NCI-H748 (cell line): ENCODE measurements at regions not wholly inside any gene's neighbourhood (a gene's known extent, or its start where the extent isn't known, plus 50 kb on each side); places are given as distances from the start of the nearest gene placed in this dataset.

Experiments
- DNase-seq: peaks from one replicate; lab custom pipeline; 2025; ENCODE audit not compliant: unreplicated experiment; lab: John Stamatoyannopoulos, UW

DNA sequence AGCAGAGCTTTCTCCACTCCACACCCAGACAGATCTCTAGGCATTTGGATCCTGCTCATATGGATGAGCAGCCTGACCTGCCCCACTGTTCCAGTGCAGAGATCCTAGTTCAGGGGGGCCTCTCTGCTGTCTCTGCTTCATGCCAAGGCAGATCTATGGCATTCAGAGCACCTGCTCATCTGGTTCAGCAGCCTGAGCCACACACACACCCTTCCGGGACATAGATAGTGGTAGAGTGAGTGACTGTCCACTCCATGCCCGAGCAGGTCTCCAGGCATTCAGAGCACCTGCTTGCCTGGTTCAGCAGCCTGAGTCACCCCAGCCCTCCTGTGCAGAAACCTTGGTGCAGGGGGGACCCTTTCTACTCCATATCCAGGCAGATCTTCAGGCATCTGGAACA lies 54.3 kb upstream of the ZNF800 start:
- no peak for DNase-seq
